MM.1S (cell line): ENCODE measurements at regions not wholly inside any gene's neighbourhood (a gene's known extent, or its start where the extent isn't known, plus 50 kb on each side); places are given as distances from the start of the nearest gene placed in this dataset.

Experiments used
- DNase-seq: peaks from one replicate; pipeline ENCODE4 v3.0.0-alpha.2; 2015
- H2AFZ ChIP-seq: fragments of 300-600 bp; sonication (generic); 2 replicates; pipeline ENCODE4 v1.6.0; 2016; ENCODE audit warnings: antibody characterized with exemption, low read length
- H3F3A ChIP-seq: fragments of 300-600 bp; sonication (generic); 2 replicates; pipeline ENCODE4 v1.6.1; 2016; ENCODE audit warnings: mild to moderate bottlenecking, antibody characterized with exemption, low read length, moderate library complexity, mixed read lengths; ENCODE audit not compliant: insufficient read depth
- H3K27ac ChIP-seq: fragments of 300-600 bp; sonication (generic); 2 replicates; pipeline ENCODE4 v1.5.1; 2016; ENCODE audit warnings: mild to moderate bottlenecking, low read length
- H3K27me3 ChIP-seq: fragments of 300-600 bp; sonication (generic); replicated peaks from 2 replicates; pipeline ENCODE4 v1.6.0; 2016; ENCODE audit warnings: low read length; ENCODE audit not compliant: insufficient read depth
- H3K36me3 ChIP-seq: fragments of 300-600 bp; sonication (generic); replicated peaks from 2 replicates; pipeline ENCODE4 v1.6.1; 2016; ENCODE audit warnings: mild to moderate bottlenecking, low read length, mixed read lengths; ENCODE audit not compliant: insufficient read depth
- H3K4me1 ChIP-seq: fragments of 300-600 bp; sonication (generic); 2 replicates; pipeline ENCODE4 v1.6.1; 2016; ENCODE audit warnings: low read length, mixed read lengths
- H3K4me2 ChIP-seq: fragments of 300-600 bp; sonication (generic); 2 replicates; pipeline ENCODE4 v1.6.0; 2016; ENCODE audit warnings: low read depth, low read length
- H3K4me3 ChIP-seq: fragments of 300-600 bp; sonication (generic); 2 replicates; pipeline ENCODE4 v1.5.1; 2016; ENCODE audit warnings: low read length, mixed read lengths
- H3K79me2 ChIP-seq: fragments of 300-600 bp; sonication (generic); 2 replicates; pipeline ENCODE4 v1.6.1; 2016; ENCODE audit warnings: mixed run types, low read length, mixed read lengths
- H3K9ac ChIP-seq: fragments of 300-600 bp; sonication (generic); 2 replicates; pipeline ENCODE4 v1.6.1; 2016; ENCODE audit warnings: low read length, mixed read lengths
- H3K9me2 ChIP-seq: fragments of 300-600 bp; sonication (generic); replicated peaks from 2 replicates; pipeline ENCODE4 v1.6.1; 2016; ENCODE audit warnings: mild to moderate bottlenecking, low read length, mixed read lengths; ENCODE audit not compliant: insufficient read depth
- H3K9me3 ChIP-seq: fragments of 300-600 bp; sonication (generic); replicated peaks from 2 replicates; pipeline ENCODE4 v1.6.1; 2016; ENCODE audit warnings: mild to moderate bottlenecking, low read length, mixed read lengths; ENCODE audit not compliant: insufficient read depth
- H4K20me1 ChIP-seq: fragments of 300-600 bp; sonication (generic); 2 replicates; pipeline ENCODE4 v1.6.1; 2016; ENCODE audit warnings: mild to moderate bottlenecking, low read length, moderate library complexity, mixed read lengths; ENCODE audit not compliant: insufficient read depth
- CTCF ChIP-seq: fragments of 300-600 bp; sonication (generic); IDR thresholded peaks from 2 replicates; pipeline ENCODE4 v1.5.1; 2016; ENCODE audit warnings: antibody characterized with exemption, low read length, mixed read lengths
- EZH2 ChIP-seq: fragments of 300-600 bp; sonication (generic); optimal IDR thresholded peaks from 2 replicates; pipeline ENCODE3; 2017; ENCODE audit warnings: low read depth, mild to moderate bottlenecking, antibody characterized with exemption, low read length, mixed read lengths
- EZH2phosphoT487 ChIP-seq: fragments of 300-600 bp; sonication (generic); IDR thresholded peaks from 2 replicates; pipeline ENCODE4 v1.6.1; 2018; ENCODE audit warnings: antibody characterized with exemption, low read length

DNA sequence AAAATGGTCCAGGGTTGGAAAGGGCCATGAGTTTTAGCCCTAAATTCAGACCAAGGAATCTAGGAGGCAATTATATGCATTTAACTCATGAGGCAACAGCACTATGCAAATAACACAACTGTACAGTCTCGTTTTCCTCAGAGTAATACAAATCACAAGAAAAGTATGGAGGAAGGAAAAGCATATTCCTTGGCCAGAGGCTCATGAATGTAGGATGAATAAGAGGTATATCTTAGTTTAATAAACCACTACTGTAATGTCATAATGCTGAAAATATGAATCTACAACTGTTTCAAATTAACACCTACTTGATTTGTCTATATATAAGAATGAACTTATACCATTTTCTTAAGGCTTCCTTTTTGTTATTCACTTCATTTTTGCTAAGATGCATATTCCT, 252.5 kb upstream of the TANK start:
- H3K9ac ChIP-seq, result no peak overlapping the region
- H3K36me3 ChIP-seq, result no peaks in the 10 kb centered on the region
- no peak overlapping the region for H3K4me3 ChIP-seq
- no peaks in the 10 kb centered on the region for H3K27me3 ChIP-seq
- H3K4me2 ChIP-seq, result no peak overlapping the region
- H2AFZ ChIP-seq, result no peak overlapping the region
- DNase-seq, result no peak
- H3K79me2 ChIP-seq, result no peaks in the 10 kb centered on the region
- H4K20me1 ChIP-seq, result no peaks in the 10 kb centered on the region
- no peaks in the 10 kb centered on the region for H3K9me2 ChIP-seq
- no peaks in the 10 kb centered on the region for H3K9me3 ChIP-seq
- peaks cover 4% of the 10 kb centered on the region; the same call in 1 of the 2 replicates for H3K4me1 ChIP-seq
- no peaks in the 10 kb centered on the region for H3F3A ChIP-seq
- no peak overlapping the region for H3K27ac ChIP-seq
- TF ChIP-seq EZH2phosphoT487, result no peak

DNA sequence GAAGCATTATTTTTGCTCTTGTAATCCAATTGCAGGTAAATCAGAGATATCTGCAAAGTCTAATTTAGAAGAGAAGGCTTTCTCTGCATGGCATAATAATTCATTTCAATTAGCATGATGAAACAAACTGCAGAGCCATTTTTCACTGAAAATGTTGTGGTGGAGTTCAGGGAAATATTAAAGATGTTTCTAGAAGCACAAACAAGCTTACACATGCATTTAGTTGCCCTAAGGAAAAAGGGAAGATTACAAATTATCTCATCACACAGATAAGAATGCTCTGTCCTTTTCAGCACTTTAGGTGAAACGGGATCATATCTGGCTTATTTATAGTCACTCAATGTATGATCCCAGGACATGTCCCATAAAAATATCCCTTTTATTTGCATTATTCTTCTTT, 252.1 kb upstream of the TANK start:
- H3F3A ChIP-seq, result no peaks in the 10 kb centered on the region
- no peak for TF ChIP-seq CTCF
- H3K9me2 ChIP-seq, result no peaks in the 10 kb centered on the region
- H3K27ac ChIP-seq, result no peak overlapping the region
- H3K36me3 ChIP-seq, result no peaks in the 10 kb centered on the region
- H3K9me3 ChIP-seq, result no peaks in the 10 kb centered on the region
- no peaks in the 10 kb centered on the region for H3K79me2 ChIP-seq
- H4K20me1 ChIP-seq, result no peaks in the 10 kb centered on the region
- no peak for DNase-seq
- no peak overlapping the region for H3K4me3 ChIP-seq
- no peak overlapping the region for H3K9ac ChIP-seq
- H3K27me3 ChIP-seq, result no peaks in the 10 kb centered on the region
- peaks cover 4% of the 10 kb centered on the region; the same call in 1 of the 2 replicates for H3K4me1 ChIP-seq
- H3K4me2 ChIP-seq, result no peak overlapping the region
- H2AFZ ChIP-seq, result no peak overlapping the region

DNA sequence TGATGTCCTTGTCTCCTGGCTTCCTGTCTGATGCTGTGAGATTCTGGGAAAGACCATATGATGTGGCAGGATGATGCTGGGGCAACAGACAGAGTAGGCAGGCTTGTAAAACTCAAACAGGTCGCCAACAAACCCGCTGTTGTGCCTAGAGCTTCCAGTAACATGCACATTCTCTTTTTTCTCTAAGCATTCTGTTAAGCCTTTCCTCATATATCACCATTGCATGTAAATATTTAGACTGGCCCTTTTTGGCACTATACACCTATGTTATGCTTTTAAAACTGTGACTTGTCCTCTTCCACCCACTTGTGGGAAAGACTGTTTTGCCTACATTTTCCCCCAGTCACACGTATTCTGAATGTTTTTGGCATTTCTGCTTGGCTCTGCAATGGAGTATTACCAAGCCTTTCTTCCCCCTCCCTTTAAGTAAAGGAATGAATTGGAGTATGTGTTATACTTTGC, 250.4 kb upstream of the TANK start:
- DNase-seq, result no peak
- Histone ChIP-seq H3K4me3 (no peak overlapping the region), H3K27ac (no peak overlapping the region), H3F3A (no peaks in the 10 kb centered on the region), H3K4me1 (peaks cover 4% of the 10 kb centered on the region; the same call in 1 of the 2 replicates), H3K36me3 (no peaks in the 10 kb centered on the region), H3K79me2 (no peaks in the 10 kb centered on the region), H3K27me3 (no peaks in the 10 kb centered on the region), H3K9ac (no peak overlapping the region), H3K9me2 (no peaks in the 10 kb centered on the region), H3K9me3 (no peaks in the 10 kb centered on the region), H3K4me2 (no peak overlapping the region), H2AFZ (no peak overlapping the region), H4K20me1 (no peaks in the 10 kb centered on the region)
- no peak for TF ChIP-seq EZH2phosphoT487
- no peak for TF ChIP-seq EZH2
- no peak for TF ChIP-seq CTCF

DNA sequence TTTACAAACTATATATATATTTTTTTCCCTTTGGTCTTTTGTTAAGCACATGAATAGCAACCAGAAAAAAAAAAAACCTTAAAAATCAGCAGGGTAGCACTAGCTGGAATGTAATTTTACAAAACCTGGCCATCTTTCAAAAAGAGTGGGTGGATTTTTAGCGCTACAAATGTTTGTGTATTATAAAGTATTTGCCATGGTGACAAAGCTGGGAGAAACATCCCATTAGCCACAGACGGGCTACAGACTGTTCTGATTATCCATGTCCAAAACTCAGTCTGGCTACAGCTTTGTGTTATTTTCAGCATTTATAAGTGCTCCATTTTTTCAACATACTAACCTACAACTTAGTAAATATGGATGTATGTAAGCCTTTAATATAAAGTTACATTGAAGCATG, 249.5 kb upstream of the TANK start:
- H3K9me2 ChIP-seq, result no peaks in the 10 kb centered on the region
- no peaks in the 10 kb centered on the region for H3K9me3 ChIP-seq
- H3K4me2 ChIP-seq, result no peak overlapping the region
- no peaks in the 10 kb centered on the region for H3K27me3 ChIP-seq
- H3F3A ChIP-seq, result no peaks in the 10 kb centered on the region
- no peak overlapping the region for H2AFZ ChIP-seq
- H3K36me3 ChIP-seq, result no peaks in the 10 kb centered on the region
- no peaks in the 10 kb centered on the region for H3K79me2 ChIP-seq
- H3K4me1 ChIP-seq, result peaks cover 4% of the 10 kb centered on the region; the same call in 1 of the 2 replicates
- TF ChIP-seq CTCF, result no peak
- TF ChIP-seq EZH2, result no peak
- no peak for TF ChIP-seq EZH2phosphoT487
- no peak overlapping the region for H3K27ac ChIP-seq
- no peak for DNase-seq
- no peak overlapping the region for H3K4me3 ChIP-seq
- H4K20me1 ChIP-seq, result no peaks in the 10 kb centered on the region
- no peak overlapping the region for H3K9ac ChIP-seq
